B cell (primary cell): ENCODE measurements at regions not wholly inside any gene's neighbourhood (a gene's known extent, or its start where the extent isn't known, plus 50 kb on each side); places are given as distances from the start of the nearest gene placed in this dataset.

Source experiments
- EZH2 ChIP-seq: IDR thresholded peaks from 2 replicates; pipeline ENCODE4 v1.6.1; 2012; ENCODE audit warnings: borderline replicate concordance, low read depth, mild to moderate bottlenecking, moderate library complexity, low read length; ENCODE audit not compliant: insufficient read depth, poor library complexity, severe bottlenecking
- TF ChIP-seq, protein P1 (sequence below): fragments of 200-600 bp; IDR thresholded peaks from one replicate; pipeline ENCODE4 v1.8.0; 2022; ENCODE audit warnings: antibody characterized with exemption, mild to moderate bottlenecking

DNA sequence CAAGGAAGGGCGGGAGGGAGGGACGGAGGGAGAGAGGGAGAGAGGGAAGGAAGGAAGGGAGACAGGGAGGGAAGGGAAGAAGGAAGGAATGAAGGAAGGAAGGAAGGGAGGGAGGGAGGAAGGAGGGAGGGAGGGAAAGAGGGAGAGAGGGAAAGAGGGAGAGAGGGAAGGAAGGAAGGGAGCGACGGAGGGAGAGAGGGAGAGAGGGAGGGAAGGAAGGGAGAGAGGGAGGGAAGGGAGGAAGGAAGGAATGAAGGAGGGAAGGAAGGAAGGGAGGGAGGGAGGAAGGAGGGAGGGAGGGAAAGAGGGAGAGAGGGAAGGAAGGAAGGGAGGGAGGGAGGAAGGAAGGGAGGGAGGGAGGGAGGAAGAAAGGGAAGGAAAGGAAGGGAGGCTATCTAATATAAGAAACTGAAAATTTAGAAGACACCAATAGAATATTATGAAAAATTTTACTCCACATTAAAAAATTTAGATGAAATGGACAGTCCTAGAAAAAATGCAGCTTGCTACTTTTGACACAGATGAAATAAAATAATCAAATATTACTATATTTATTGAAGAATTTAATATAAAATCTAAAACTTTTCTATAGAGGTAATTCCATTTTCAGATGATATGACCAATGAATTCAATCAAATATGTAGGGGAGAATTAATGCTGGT lies 280.3 kb upstream of the SLITRK3 start:
- TF ChIP-seq, protein P1, sequence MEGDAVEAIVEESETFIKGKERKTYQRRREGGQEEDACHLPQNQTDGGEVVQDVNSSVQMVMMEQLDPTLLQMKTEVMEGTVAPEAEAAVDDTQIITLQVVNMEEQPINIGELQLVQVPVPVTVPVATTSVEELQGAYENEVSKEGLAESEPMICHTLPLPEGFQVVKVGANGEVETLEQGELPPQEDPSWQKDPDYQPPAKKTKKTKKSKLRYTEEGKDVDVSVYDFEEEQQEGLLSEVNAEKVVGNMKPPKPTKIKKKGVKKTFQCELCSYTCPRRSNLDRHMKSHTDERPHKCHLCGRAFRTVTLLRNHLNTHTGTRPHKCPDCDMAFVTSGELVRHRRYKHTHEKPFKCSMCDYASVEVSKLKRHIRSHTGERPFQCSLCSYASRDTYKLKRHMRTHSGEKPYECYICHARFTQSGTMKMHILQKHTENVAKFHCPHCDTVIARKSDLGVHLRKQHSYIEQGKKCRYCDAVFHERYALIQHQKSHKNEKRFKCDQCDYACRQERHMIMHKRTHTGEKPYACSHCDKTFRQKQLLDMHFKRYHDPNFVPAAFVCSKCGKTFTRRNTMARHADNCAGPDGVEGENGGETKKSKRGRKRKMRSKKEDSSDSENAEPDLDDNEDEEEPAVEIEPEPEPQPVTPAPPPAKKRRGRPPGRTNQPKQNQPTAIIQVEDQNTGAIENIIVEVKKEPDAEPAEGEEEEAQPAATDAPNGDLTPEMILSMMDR = no peak
- no peak for TF ChIP-seq EZH2
